ENCODE measurements at regions not wholly inside any gene's neighbourhood (a gene's known extent, or its start where the extent isn't known, plus 50 kb on each side); places are given as distances from the start of the nearest gene placed in this dataset.

- TF ChIP-seq POLR2A (IDR thresholded peaks at IDR 0.05) (no peak), CTCF (IDR thresholded peaks at IDR 0.05) (no peak)
- Histone ChIP-seq H3K4me3 (no peak overlapping the region), H3K4me1 (no peaks in the 10 kb centered on the region), H3K27me3 (no peaks in the 10 kb centered on the region), H3K36me3 (no peaks in the 10 kb centered on the region), H3K27ac (peak overlapping the region in 2 of 4 donors; percentile 43 to 61), H3K9me3 (no peaks in the 10 kb centered on the region)
- DNase-seq, result no peak
Measured at GRCh38 chr2:84276590-84277255, 182.4 kb downstream of the SUCLG1 start.

GRCh38 chr2:84273406-84273805, 185.7 kb downstream of the SUCLG1 start:
- Histone ChIP-seq H3K4me1 (no peaks in the 10 kb centered on the region), H3K27ac (no peak overlapping the region), H3K9me3 (no peaks in the 10 kb centered on the region), H3K27me3 (no peaks in the 10 kb centered on the region), H3K4me3 (no peak overlapping the region), H3K36me3 (no peaks in the 10 kb centered on the region)
- DNase-seq, result no peak
- TF ChIP-seq POLR2A (IDR thresholded peaks at IDR 0.05) (no peak), CTCF (IDR thresholded peaks at IDR 0.05) (no peak)

GRCh38 chr2:84271977-84272376, 187.1 kb downstream of the SUCLG1 start:
- H3K9me3 ChIP-seq, result no peaks in the 10 kb centered on the region
- no peak for TF ChIP-seq CTCF (IDR thresholded peaks at IDR 0.05)
- no peak for TF ChIP-seq POLR2A (IDR thresholded peaks at IDR 0.05)
- no peak for DNase-seq
- no peak overlapping the region for H3K4me3 ChIP-seq
- H3K27ac ChIP-seq, result no peak overlapping the region
- no peaks in the 10 kb centered on the region for H3K27me3 ChIP-seq
- no peaks in the 10 kb centered on the region for H3K36me3 ChIP-seq
- H3K4me1 ChIP-seq, result no peaks in the 10 kb centered on the region

GRCh38 chr2:84257831-84258230, 201.2 kb downstream of the SUCLG1 start:
- peak in 1 of 6 experiments; percentile 12 for TF ChIP-seq CTCF (IDR thresholded peaks at IDR 0.05)
- no peak for TF ChIP-seq POLR2A (IDR thresholded peaks at IDR 0.05)
- Histone ChIP-seq H3K27me3 (no peaks in the 10 kb centered on the region), H3K4me1 (no peaks in the 10 kb centered on the region), H3K36me3 (no peaks in the 10 kb centered on the region), H3K4me3 (no peak overlapping the region), H3K9me3 (no peaks in the 10 kb centered on the region), H3K27ac (no peak overlapping the region)
- DNase-seq, result no peak

- TF ChIP-seq POLR2A (IDR thresholded peaks at IDR 0.05) (no peak), CTCF (IDR thresholded peaks at IDR 0.05) (no peak)
- Histone ChIP-seq H3K27me3 (no peaks in the 10 kb centered on the region), H3K27ac (no peak overlapping the region), H3K4me3 (no peak overlapping the region), H3K36me3 (no peaks in the 10 kb centered on the region), H3K4me1 (no peaks in the 10 kb centered on the region), H3K9me3 (no peaks in the 10 kb centered on the region)
- no peak for DNase-seq
Measured at GRCh38 chr2:84251651-84252302, 207.3 kb downstream of the SUCLG1 start.
